ENCODE measurements at regions not wholly inside any gene's neighbourhood (a gene's known extent, or its start where the extent isn't known, plus 50 kb on each side); places are given as distances from the start of the nearest gene placed in this dataset.

DNA sequence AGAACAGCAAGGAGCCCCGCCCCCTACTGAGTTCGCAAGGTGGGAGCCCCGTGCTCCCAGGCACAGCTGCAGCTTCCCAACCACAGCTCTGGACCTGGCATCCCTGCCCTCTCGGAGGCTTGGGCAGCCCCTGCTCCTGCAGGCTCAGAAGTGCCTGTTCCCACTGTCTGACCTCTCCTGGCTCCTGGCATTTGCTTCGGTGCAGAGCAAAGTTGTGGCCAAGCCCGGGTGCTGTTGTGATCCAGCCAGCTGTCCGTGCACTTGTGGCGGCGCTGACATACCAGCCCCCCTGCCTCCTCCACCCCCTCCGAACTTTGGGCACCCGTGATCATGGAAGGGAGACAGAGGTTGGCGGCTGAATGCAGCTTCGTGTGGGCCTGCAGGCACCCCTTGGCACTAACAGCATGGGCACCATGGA lies 1386.8 kb downstream of the PCDH9 start:
- ChIA-PET POLR2A (ENCODE audit: unreplicated experiment) (no interaction called here), CTCF (no interaction called here)
- Histone ChIP-seq H3K9ac (ENCODE audit: low read depth, low read length) (no peak overlapping the region), H4K5ac (ENCODE audit: low read depth, low read length) (no peak overlapping the region), H3K4me1 (ENCODE audit: control insufficient read depth, insufficient read depth, low read length) (no peaks in the 10 kb centered on the region), H3K36me3 (ENCODE audit: control insufficient read depth, insufficient read depth, low read length) (no peaks in the 10 kb centered on the region), H3K9me1 (ENCODE audit: insufficient read depth, low read length) (no peaks in the 10 kb centered on the region), H3K4me3 (ENCODE audit: insufficient read depth, low read depth, low read length) (no peak overlapping the region), H3K56ac (ENCODE audit: extremely low read depth, insufficient read depth, low read length) (no peak overlapping the region), H3K27me3 (ENCODE audit: control insufficient read depth, insufficient read depth, low read length) (no peaks in the 10 kb centered on the region), H3K27ac (ENCODE audit: insufficient read depth, low read length) (no peak overlapping the region), H2BK20ac (ENCODE audit: low read depth, low read length) (no peak overlapping the region), H3K18ac (ENCODE audit: low read depth, low read length) (no peak overlapping the region), H3K79me1 (ENCODE audit: low read depth in 1 of 2, low read length in 2 of 2) (no peaks in the 10 kb centered on the region), H2AK5ac (ENCODE audit: low read depth, low read length) (no peak overlapping the region), H2BK5ac (ENCODE audit: low read depth, low read length, poor library complexity, severe bottlenecking) (no peak overlapping the region), H3K4me2 (ENCODE audit: low read depth, low read length) (no peak overlapping the region), H4K8ac (ENCODE audit: low read depth in 2 of 2, low read length in 2 of 2) (no peak overlapping the region), H2AFZ (replicated peaks; ENCODE audit: low read length, poor library complexity) (no peak overlapping the region), H4K91ac (ENCODE audit: insufficient read depth, low read depth, low read length) (no peak overlapping the region), H2BK15ac (ENCODE audit: low read depth, low read length) (no peak overlapping the region), H2BK120ac (ENCODE audit: low read depth, low read length) (no peak overlapping the region), H3K14ac (replicated peaks; ENCODE audit: low read depth, low read length) (no peak overlapping the region), H4K20me1 (ENCODE audit: insufficient read depth, low read length) (no peaks in the 10 kb centered on the region), H3K4ac (ENCODE audit: low read depth, low read length) (no peak overlapping the region), H3K23ac (ENCODE audit: low read depth, low read length) (no peak overlapping the region), H2AK9ac (replicated peaks; ENCODE audit: low read depth, low read length, poor library complexity) (no peak overlapping the region), H3K9me3 (ENCODE audit: control insufficient read depth, insufficient read depth, low read length) (no peaks in the 10 kb centered on the region)
- TF ChIP-seq BHLHE40 (IDR thresholded peaks at IDR 0.05; ENCODE audit: low read depth, low read length) (no peak), NFE2L2 (IDR thresholded peaks at IDR 0.05; ENCODE audit: low read depth, low read length) (no peak), RAD21 (IDR thresholded peaks at IDR 0.05; ENCODE audit: low read length) (no peak), RFX5 (IDR thresholded peaks at IDR 0.05; ENCODE audit: low read depth, low read length) (no peak), CHD1 (IDR thresholded peaks at IDR 0.05; ENCODE audit: low read depth, low read length) (no peak), MXI1 (IDR thresholded peaks at IDR 0.05; ENCODE audit: borderline replicate concordance, low read depth, low read length) (no peak), MAFK (IDR thresholded peaks at IDR 0.05; ENCODE audit: low read depth, low read length) (no peak), FOS (IDR thresholded peaks at IDR 0.05; ENCODE audit: low read depth, low read length) (no peak), POLR2A (IDR thresholded peaks at IDR 0.05; ENCODE audit: low read depth, low read length) (no peak), SMC3 (IDR thresholded peaks at IDR 0.05; ENCODE audit: low read depth, low read length) (no peak), CEBPB (IDR thresholded peaks at IDR 0.05; ENCODE audit: low read depth, low read length) (no peak), MAZ (IDR thresholded peaks at IDR 0.05; ENCODE audit: borderline replicate concordance, low read depth, low read length) (no peak), RCOR1 (IDR thresholded peaks at IDR 0.05; ENCODE audit: insufficient replicate concordance, low read length) (no peak)
- TF ChIP-seq, protein P1, sequence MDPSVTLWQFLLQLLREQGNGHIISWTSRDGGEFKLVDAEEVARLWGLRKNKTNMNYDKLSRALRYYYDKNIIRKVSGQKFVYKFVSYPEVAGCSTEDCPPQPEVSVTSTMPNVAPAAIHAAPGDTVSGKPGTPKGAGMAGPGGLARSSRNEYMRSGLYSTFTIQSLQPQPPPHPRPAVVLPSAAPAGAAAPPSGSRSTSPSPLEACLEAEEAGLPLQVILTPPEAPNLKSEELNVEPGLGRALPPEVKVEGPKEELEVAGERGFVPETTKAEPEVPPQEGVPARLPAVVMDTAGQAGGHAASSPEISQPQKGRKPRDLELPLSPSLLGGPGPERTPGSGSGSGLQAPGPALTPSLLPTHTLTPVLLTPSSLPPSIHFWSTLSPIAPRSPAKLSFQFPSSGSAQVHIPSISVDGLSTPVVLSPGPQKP (IDR thresholded peaks at IDR 0.05; ENCODE audit: borderline replicate concordance, low read depth, low read length), result no peak
- TF ChIP-seq, protein P2, sequence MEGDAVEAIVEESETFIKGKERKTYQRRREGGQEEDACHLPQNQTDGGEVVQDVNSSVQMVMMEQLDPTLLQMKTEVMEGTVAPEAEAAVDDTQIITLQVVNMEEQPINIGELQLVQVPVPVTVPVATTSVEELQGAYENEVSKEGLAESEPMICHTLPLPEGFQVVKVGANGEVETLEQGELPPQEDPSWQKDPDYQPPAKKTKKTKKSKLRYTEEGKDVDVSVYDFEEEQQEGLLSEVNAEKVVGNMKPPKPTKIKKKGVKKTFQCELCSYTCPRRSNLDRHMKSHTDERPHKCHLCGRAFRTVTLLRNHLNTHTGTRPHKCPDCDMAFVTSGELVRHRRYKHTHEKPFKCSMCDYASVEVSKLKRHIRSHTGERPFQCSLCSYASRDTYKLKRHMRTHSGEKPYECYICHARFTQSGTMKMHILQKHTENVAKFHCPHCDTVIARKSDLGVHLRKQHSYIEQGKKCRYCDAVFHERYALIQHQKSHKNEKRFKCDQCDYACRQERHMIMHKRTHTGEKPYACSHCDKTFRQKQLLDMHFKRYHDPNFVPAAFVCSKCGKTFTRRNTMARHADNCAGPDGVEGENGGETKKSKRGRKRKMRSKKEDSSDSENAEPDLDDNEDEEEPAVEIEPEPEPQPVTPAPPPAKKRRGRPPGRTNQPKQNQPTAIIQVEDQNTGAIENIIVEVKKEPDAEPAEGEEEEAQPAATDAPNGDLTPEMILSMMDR (conservative IDR thresholded peaks at IDR 0.05; ENCODE audit: low read depth, low read length), result no peak
- TF ChIP-seq, protein P3, sequence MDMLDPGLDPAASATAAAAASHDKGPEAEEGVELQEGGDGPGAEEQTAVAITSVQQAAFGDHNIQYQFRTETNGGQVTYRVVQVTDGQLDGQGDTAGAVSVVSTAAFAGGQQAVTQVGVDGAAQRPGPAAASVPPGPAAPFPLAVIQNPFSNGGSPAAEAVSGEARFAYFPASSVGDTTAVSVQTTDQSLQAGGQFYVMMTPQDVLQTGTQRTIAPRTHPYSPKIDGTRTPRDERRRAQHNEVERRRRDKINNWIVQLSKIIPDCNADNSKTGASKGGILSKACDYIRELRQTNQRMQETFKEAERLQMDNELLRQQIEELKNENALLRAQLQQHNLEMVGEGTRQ (IDR thresholded peaks at IDR 0.05; ENCODE audit: low read depth, low read length), result no peak
- ATAC-seq (ENCODE audit: low read depth), result no peak
- BruUV-seq (replicated peaks), result no TSS peak
- 33% methylated on average over 1 of the region's 13 CpGs; no CpG with 5 or more reads in 1 of the 2 experiments for WGBS, 2 experiments (ENCODE audit: extremely low coverage in 2 of 2, insufficient read length in 1 of 2)
- dilution Hi-C loops (cut with HindIII; ENCODE audit: low sequenced_read_pairs, unreplicated experiment) (no loop called here), in situ Hi-C loops (cut with MboI; ENCODE audit: low sequenced_read_pairs) (no loop called here), intact Hi-C loops (cut with micrococcal nuclease) (no loop called here)
- no peak for DNase-seq
